SK-N-SH treated with all-trans-retinoic acid at 6 μM for 48 hours (cell line): ENCODE measurements at regions not wholly inside any gene's neighbourhood (a gene's known extent, or its start where the extent isn't known, plus 50 kb on each side); places are given as distances from the start of the nearest gene placed in this dataset.

Source experiments
- ARNTL ChIP-seq: fragments of 450-650 bp; formaldehyde crosslinking; IDR thresholded peaks from 2 replicates; pipeline ENCODE4 v1.5.0; 2020; ENCODE audit warnings: low read depth, mild to moderate bottlenecking, moderate library complexity, borderline replicate concordance
- RARB ChIP-seq: fragments of 250-450 bp; sonication (Bioruptor Pico); IDR thresholded peaks from 2 replicates; pipeline ENCODE4 v1.8.0; 2021; ENCODE audit warnings: mild to moderate bottlenecking, moderate library complexity
- TCF4 ChIP-seq: fragments of 250-450 bp; sonication (Bioruptor Pico); IDR thresholded peaks from 2 replicates; pipeline ENCODE4 v1.8.0; 2021; ENCODE audit warnings: mild to moderate bottlenecking, moderate library complexity, borderline replicate concordance

DNA sequence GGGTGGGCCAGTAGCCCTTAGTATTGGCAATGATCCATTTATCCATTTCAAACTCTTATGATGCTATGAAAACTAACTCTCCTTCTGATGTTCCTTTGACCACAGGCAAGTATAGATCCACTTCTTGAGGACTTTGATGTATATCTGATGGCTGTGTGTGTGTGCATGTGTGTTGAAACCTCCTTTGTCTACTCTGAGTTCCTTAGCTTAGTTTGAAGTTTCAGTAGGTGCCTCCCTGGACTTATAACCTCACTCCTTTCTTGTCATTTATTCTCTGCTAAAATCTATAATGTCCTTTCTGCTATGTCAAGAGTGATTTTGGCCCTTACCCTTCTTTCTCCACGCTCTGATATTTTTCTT lies 409.3 kb downstream of the PRDM2 start:
- no peak for TF ChIP-seq RARB (CRISPR knock-in tag)
- TF ChIP-seq TCF4 (CRISPR knock-in tag): no peak
- no peak for TF ChIP-seq ARNTL (CRISPR knock-in tag)
